ENCODE measurements at regions not wholly inside any gene's neighbourhood (a gene's known extent, or its start where the extent isn't known, plus 50 kb on each side); places are given as distances from the start of the nearest gene placed in this dataset.

- TF ChIP-seq CTCF (IDR thresholded peaks at IDR 0.05; ENCODE audit: control extremely low read depth in 1 of 3, insufficient read depth in 1 of 3, low read depth in 1 of 3, low read length in 3 of 3) (no peak), KDM1A (IDR thresholded peaks at IDR 0.05; ENCODE audit: borderline replicate concordance, low read length) (no peak), SIRT6 (IDR thresholded peaks at IDR 0.05; ENCODE audit: low read length) (no peak)
These were observed 77.5 kb upstream of the LRATD1 start (continued) for GRCh38 chr2:14554849-14555545.

Data from H1 (cell line).